ENCODE measurements at regions not wholly inside any gene's neighbourhood (a gene's known extent, or its start where the extent isn't known, plus 50 kb on each side); places are given as distances from the start of the nearest gene placed in this dataset.
A peak's percentile ranks its signal among the peaks of the same experiment; 100 is the strongest.

GRCh38 chr14:101039031-101039754 is 135.7 kb upstream of the RTL1 start:
- Mint-ChIP-seq H3K27me3 (no peaks in the 10 kb centered on the region), H3K9me3 (ENCODE audit: low read depth) (no peaks in the 10 kb centered on the region), H3K4me3 (ENCODE audit: low read depth) (no peak overlapping the region), H3K27ac (no peak overlapping the region), H3K36me3 (ENCODE audit: insufficient read depth) (peaks cover 15% of the 10 kb centered on the region), H3K4me1 (ENCODE audit: low read depth) (no peaks in the 10 kb centered on the region)
- no peak for TF ChIP-seq CTCF (IDR thresholded peaks at IDR 0.05; ENCODE audit: unreplicated experiment)
- no peak for DNase-seq (ENCODE audit: low spot score, unreplicated experiment)

GRCh38 chr14:101039755-101040138 is 136.2 kb upstream of the RTL1 start:
- no peak for DNase-seq (ENCODE audit: low spot score, unreplicated experiment)
- no peaks in the 10 kb centered on the region for H3K27me3 Mint-ChIP-seq
- H3K27ac Mint-ChIP-seq = no peak overlapping the region
- peaks cover 15% of the 10 kb centered on the region for H3K36me3 Mint-ChIP-seq (ENCODE audit: insufficient read depth)
- H3K4me3 Mint-ChIP-seq (ENCODE audit: low read depth) = no peak overlapping the region
- no peak for TF ChIP-seq CTCF (IDR thresholded peaks at IDR 0.05; ENCODE audit: unreplicated experiment)
- H3K9me3 Mint-ChIP-seq (ENCODE audit: low read depth) = no peaks in the 10 kb centered on the region
- H3K4me1 Mint-ChIP-seq (ENCODE audit: low read depth) = no peaks in the 10 kb centered on the region

GRCh38 chr14:101040538-101041442 is 137.3 kb upstream of the RTL1 start:
- H3K27ac Mint-ChIP-seq = peak overlapping the region; percentile 63
- no peak for DNase-seq (ENCODE audit: low spot score, unreplicated experiment)
- no peak for TF ChIP-seq CTCF (IDR thresholded peaks at IDR 0.05; ENCODE audit: unreplicated experiment)
- no peaks in the 10 kb centered on the region for H3K9me3 Mint-ChIP-seq (ENCODE audit: low read depth)
- no peaks in the 10 kb centered on the region for H3K4me1 Mint-ChIP-seq (ENCODE audit: low read depth)
- no peak overlapping the region for H3K4me3 Mint-ChIP-seq (ENCODE audit: low read depth)
- peaks cover 18% of the 10 kb centered on the region for H3K36me3 Mint-ChIP-seq (ENCODE audit: insufficient read depth)
- H3K27me3 Mint-ChIP-seq = no peaks in the 10 kb centered on the region

- H3K9me3 Mint-ChIP-seq (ENCODE audit: low read depth) = no peaks in the 10 kb centered on the region
- no peak overlapping the region for H3K27ac Mint-ChIP-seq
- TF ChIP-seq CTCF (IDR thresholded peaks at IDR 0.05; ENCODE audit: unreplicated experiment) = no peak
- H3K4me3 Mint-ChIP-seq (ENCODE audit: low read depth) = no peak overlapping the region
- H3K27me3 Mint-ChIP-seq = no peaks in the 10 kb centered on the region
- peaks cover 17% of the 10 kb centered on the region for H3K36me3 Mint-ChIP-seq (ENCODE audit: insufficient read depth)
- DNase-seq (ENCODE audit: low spot score, unreplicated experiment) = no peak
- H3K4me1 Mint-ChIP-seq (ENCODE audit: low read depth) = no peaks in the 10 kb centered on the region
Measured at GRCh38 chr14:101043891-101044290, 140.4 kb upstream of the RTL1 start.

GRCh38 chr14:101044741-101045140 is 141.2 kb upstream of the RTL1 start:
- DNase-seq (ENCODE audit: low spot score, unreplicated experiment) = no peak

More at GRCh38 chr14:101044741-101045140, 141.2 kb upstream of the RTL1 start:
- H3K36me3 Mint-ChIP-seq (ENCODE audit: insufficient read depth) = peaks cover 13% of the 10 kb centered on the region
- TF ChIP-seq CTCF (IDR thresholded peaks at IDR 0.05; ENCODE audit: unreplicated experiment) = no peak
- no peak overlapping the region for H3K27ac Mint-ChIP-seq
- no peaks in the 10 kb centered on the region for H3K4me1 Mint-ChIP-seq (ENCODE audit: low read depth)
- H3K27me3 Mint-ChIP-seq = no peaks in the 10 kb centered on the region
- no peak overlapping the region for H3K4me3 Mint-ChIP-seq (ENCODE audit: low read depth)
- H3K9me3 Mint-ChIP-seq (ENCODE audit: low read depth) = no peaks in the 10 kb centered on the region

Measured in progenitor cell of endocrine pancreas (in vitro differentiated cells).